Superior temporal gyrus (tissue), 1 donor: ENCODE measurements at regions not wholly inside any gene's neighbourhood (a gene's known extent, or its start where the extent isn't known, plus 50 kb on each side); places are given as distances from the start of the nearest gene placed in this dataset.
"Not testable (repeated sequence)": the region's sequence is repeated elsewhere in the genome, so short reads cannot be mapped to it uniquely, and the experiment has no call there.

Source experiments
- DNase-seq: peaks from one replicate; pipeline ENCODE4 v3.0.0-alpha.2; 2016; ENCODE audit errors: extremely low spot score

DNA sequence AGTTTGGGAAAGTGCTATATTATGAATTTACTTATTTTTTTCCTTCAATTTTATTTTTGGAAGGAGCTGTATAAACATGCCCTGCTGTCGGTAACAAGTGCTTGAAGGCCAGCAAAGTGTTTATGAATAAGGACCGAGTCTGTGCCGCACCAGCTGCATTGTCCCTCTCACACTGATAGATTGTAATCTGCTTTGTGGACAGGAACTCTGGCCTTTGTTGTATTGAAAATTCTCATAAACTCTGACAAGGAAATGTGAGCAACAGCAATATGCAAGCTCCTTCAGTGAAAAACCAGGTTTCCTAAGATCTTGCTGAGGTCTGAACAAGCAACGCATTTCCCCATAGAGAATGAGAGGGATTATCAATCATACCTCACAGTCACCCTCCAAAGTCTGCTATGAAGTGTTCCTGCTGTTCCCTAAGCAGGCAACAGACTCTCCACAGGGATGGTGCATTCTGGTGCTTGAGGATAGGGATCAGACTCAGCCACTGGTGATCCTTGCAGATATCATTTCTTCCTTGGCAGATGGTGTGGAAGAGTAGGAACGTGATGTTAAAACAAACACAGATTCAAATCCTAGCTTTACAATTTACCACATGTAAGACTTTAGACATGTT, 109.6 kb downstream of the KCNJ2 start:
- DNase-seq: peak; percentile 44

DNA sequence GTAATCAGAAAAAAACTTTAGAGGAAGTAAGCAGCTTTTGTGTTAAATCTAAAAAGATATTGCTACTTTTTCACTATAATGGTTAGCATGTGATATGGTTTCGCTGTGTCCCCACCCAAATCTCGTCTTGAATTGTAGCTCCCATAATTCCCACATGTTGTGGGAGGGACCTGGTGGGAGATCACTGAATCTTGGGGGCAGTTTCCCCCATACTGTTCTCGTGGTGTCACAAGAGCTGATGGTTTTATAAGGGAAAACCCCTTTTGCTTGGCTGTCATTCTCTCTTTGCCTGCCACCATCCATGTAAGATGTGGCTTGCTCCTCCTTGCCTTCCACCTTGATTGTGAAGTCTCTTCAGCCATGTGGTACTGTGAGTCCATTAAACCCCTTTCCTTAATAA, 117.1 kb downstream of the KCNJ2 start:
- DNase-seq: no peak

DNA sequence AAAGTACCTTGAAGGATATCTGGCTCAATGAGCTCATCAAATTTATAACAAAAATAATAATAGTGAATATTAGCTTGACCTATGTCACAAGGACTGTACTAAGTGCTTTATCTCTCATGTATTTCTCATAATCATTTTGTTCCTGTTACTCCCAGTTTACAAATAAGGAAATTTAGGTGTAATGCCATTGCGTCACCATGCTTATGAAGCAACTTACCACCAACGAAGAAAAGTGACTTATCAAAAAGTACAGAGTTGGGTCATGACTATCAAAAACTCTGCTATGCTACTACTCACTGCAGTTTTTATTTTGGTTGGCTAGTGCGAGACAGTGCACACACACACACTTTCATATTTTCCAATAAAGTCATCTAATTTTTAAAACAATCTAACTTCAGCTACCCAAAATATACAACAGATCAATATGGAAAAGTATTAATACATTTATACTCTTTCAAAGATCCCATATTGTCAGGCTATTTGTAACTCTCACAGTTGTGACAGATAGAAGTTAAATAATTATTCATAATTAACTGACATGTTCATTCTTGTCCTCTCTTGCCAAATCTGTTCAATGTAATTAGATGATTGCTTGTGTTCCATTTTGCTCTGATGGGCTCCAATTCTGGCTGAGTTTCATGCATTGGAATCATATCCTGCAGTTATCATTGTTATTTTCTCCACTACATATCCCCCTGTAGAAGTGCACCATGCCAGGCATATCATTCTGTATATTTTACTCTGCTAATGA, 119.4 kb downstream of the KCNJ2 start:
- no peak for DNase-seq

DNA sequence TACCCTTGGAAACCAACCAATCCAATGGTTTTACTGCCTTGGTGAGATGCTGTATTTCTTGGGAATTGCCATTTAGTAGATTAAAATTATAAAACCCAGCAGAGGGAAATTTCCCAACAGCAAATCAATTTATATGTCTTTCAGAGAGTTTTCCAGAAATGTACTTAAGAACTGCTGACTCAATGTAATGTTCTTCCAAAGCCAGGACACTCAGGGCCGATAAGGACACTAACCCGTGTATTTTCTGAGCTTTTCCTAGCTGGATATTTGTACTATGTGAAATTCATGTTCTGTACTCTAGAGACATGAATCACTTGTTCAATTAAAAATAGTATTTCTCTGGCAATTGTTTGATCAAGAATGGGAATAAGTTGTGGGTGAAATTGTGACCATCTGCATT, 121.4 kb downstream of the KCNJ2 start:
- DNase-seq: no peak

DNA sequence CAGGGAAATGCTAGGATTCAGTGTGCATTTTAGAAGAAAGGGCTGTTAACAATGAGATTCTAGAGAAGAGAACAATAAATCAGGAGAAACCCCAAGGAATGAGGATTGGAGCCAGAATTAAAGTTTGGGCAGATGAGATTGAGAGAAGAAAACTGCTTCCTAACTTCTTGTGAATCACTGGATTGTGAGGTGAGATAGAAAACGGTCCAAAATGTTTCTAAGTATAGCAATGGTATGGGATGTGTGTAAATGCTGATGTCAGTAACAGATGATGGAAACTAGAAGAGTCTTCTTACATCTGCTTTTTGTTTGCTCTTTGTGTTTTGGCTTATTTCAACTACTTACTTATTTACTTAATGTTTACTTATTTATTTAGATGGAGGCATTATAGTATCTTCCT, 123.0 kb downstream of the KCNJ2 start:
- no peak for DNase-seq

DNA sequence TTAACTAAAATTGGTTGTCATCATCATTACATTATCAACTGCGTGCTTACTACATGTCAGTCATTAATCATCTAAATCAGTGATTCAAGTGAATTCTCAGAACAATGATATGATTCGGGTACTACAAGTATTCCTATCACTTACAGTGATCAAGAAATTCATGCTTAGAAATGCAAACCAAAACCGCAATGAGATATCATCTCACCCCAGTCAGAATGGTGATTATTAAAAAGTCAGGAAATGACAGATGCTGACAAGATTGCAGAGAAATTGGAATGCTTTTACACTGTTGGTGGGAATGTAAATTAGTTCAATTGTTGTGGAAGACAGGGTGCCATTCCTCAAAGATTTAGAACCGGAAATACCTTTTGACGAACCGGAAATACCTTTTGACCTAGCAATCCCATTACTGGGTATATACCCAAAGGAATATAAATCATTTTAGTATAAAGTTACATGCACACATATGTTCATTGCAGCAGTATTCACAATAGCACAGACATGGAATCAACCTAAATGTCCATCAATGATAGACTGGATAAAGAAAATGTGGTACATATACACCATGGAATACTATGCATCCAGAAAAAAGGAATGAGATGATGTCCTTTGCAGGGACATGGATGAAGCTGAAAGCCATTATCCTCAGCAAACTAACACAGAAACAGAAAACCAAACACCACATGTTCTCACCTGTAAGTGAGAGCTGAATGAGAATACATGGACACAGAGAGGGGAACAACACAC, 124.4 kb downstream of the KCNJ2 start:
- not testable (repeated sequence) for DNase-seq

DNA sequence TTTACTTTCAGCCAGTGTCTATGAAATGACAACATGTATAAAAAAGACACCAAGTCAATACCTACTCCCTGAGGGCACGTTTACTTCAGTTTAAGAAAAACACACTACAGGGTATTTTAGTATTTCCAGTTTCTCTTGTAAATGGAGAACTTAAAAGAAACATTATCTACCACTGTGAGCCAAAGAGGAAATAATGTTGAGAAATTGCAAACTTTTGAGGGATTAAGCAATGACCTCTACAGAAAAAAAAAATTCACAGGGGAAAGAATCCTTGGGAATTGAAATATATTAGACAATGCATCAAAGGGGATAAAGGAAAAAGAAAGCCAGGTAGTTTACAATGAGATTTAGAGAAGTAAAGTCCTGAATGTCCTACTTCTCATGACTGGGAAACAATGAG, 126.0 kb downstream of the KCNJ2 start:
- no peak for DNase-seq

DNA sequence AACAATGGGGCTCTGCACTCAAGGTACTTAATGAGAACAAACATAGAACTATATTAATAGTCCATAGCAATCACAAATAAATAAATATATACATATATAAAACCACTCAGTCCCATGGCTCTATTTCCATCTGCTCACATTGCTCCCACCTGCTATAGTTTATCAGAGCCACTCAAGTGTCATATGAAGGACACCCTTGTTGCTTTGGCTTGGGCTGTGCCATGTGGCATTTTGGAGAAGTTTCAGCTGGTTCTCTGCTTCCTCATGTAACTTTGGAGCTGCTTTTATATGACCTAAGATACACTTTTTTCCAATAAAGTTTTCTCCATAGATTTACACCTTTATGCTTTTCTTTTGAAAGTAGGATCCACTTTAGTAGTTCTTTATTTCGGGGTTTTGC, 126.4 kb downstream of the KCNJ2 start:
- no peak for DNase-seq

DNA sequence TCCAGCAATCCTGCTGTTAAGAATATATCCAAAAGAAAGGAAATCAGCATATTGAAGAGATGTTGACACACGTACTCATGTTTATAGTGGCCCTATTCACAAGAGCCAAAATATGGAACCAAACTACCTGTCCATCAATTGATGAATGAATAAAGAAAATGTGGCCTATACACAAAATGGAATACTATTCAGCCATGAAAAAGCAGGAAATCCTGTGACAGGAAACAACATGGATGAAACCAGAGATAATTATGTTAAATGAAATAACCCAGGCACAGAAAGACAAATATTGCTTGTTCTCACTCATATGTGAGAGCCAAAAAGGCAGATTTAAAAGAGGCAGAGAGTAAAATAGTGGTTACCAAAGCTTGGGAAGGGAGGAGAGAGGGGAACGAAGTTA, 127.1 kb downstream of the KCNJ2 start:
- no peak for DNase-seq

DNA sequence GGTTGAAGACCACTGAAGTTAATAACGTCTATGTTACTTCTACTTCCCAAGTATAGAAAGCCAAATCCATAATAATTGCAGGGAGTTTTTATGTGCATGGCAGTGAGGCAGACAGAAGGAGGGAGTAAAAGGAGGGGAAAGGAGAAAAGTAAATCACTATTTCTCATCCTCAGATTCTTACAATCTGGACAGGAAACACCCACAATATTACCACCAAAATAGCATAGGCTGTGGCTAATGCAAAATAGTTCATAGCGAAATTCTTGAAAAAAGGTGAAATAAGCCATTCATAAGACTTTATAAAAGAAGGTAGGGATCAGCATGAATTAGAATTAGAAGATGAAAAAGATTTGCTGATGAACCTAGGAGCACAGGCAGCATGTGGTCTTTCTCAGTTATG, 128.1 kb downstream of the KCNJ2 start:
- DNase-seq: no peak

DNA sequence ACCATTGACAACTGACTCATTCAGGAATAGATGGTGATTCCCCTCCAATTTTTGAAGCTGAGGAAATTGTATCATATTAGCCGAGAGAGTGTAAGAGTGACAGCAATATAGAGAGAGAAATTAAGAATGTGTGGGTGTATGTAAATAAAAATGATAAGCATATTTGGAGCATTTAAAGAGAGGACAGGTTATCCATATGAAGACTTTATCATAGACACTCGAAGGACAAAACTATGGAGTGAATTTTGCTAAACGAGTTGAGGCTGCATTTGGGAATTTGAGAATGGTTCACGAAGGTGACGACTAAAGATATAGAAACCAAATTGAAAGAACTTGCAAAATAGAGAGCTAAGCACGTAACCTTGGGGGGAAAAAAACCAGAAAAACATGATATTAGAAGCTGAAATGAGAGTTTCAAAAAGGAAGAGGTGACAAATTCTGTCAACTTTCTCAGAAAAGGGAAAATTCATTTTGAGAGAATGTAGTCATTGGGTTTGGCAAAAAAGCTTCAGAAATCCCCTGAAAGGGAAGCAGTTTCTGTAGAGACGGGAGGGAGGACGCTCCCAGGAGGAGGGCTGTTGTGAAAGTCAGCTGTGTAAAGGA, 129.7 kb downstream of the KCNJ2 start:
- DNase-seq: no peak

DNA sequence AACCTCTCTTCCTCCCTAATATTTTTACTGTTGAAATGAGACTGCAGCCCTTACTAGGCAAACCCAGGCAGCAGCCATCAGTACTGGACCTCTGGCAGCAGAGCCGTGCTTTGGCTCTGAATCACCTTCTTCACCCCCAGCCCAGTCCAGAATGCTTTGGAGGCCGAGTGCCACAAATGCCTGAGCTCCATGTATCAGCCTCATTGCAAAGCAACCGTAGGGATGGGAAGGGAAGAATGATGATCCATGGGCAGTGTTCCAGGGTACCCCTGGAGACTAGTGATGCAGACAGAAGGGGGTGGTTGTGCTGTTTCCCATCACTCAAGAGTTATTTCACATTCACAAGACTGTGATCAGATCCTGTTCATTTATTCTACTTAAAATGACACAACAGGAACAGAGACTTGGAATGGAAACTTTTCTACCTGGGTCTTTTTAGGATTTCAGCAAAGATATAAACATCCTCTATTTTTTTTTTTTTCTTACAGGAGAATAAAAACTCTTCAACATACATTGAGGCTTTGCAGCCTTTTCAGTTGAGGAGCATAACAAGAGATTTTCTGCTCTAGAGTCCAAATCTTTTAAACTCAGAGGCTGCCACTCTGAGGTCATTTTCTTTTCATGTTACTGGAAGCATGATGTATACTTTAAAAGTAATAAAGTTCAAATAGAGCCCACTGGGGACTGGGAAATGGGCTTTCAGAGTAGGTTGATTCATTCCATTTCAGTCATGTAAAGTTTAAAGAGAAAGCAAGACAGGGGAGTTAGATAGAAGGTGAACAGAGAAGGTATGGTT, 138.3 kb downstream of the KCNJ2 start:
- DNase-seq: no peak

DNA sequence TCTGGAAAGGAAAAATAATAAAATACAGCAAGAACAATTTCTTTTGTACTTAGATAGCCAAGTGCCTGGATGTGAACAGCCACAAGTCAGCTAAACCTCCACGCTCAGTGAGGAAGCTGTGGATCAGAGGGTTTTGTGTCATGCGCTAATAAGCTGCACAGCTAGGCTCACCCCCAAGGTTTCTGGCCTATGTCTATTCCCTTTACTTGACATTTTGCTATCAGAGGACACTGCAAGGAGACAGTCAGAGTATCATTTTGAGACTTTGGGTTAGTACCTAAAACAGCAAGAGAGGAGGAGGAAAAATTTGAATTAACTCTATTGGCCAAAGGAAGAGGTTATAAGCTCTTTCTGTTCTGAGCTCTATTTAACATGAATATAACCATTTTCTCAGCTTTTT, 139.3 kb downstream of the KCNJ2 start:
- no peak for DNase-seq

DNA sequence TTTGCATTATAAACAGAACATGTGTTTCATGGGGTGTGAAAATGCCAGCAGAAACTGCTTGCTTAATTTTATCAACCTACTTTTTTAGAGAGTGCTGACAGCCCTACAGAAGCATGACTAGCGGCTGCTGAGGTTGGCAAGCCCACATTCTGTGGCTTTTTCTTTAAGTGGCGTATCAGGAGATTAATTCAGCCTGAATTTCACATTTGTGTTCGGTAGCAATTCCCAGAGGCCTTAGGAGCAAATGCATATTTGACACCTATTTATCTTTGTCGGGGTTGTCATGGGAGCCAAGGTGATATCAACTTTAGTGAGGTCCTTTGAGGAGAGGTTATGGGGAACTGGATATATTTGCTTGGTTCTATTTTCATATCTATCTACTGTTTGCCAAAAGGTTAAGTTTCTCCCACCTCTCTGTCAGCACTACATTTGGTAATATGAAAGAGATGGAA, 140.9 kb downstream of the KCNJ2 start:
- no peak for DNase-seq

DNA sequence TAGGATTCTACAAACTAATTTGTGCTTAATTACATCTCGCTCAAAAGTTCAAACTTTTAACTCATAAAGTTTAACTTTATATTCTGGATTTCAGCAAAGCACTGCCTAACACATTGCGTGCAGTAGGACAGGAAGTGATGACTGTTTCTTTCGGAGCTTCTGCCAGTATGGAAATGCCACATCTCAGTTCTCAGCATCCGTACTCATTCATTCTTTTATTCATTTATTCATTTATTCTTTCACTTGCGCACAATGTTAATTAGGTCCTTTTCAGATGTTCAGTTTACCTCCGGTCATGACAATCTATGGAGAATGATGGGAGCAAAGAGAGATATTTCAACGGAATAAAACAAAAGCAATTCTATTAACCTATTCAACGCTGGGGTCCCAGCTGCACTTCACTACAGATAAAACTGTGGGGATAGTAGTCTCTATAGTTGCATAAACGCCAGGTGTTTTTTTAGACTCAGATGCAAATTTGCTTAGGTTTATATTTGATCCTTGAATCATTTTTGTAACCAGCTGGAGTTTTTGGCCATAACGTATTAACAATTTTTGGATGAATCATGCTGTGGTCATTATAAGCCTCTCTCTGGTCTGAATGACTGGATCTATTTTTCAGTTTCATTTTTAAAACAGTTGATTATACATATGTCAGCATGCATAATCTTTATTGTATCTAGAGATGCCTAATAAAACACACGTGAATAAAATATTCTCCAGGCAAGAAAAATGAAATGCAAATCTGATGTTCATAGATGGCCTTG, 143.9 kb downstream of the KCNJ2 start:
- DNase-seq: no peak

DNA sequence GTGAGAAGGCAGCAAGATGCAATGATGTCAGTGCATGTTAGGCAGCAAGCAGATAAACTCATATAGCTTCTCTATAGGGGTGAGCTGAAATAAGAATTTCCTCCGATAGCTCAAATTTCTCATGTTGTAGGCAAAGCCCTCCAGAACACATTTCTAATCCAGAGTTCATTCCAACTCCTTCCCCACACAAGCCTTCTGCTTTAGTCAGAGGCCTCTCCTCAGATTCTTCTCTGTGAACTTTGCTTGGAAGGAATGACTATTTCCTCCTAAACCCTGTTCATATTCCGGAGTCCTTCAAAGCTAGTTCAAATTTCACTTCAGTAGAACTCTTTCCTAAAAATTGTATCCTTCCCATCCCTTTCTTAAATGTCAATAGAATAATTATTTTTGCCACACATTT, 144.8 kb downstream of the KCNJ2 start:
- DNase-seq: no peak

DNA sequence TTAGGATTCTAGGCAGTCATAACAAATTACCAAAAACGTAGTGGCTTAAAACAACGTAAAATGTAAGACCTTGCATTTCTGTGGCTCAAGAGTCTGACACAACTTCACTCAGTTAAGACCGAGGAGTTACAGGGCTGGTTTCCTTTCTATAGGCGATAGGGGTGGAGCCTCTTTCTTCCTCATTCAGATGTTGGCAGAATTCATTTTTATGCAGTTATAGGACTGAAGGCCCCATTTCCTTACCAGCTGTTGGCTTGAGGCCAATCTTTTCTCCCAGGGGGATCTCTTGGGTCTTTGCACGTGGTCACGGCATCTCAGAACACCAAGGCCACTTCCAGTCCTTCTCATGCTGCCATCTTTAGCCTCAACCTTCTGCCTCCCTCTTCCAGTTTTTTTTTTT, 145.2 kb downstream of the KCNJ2 start:
- DNase-seq: no peak

DNA sequence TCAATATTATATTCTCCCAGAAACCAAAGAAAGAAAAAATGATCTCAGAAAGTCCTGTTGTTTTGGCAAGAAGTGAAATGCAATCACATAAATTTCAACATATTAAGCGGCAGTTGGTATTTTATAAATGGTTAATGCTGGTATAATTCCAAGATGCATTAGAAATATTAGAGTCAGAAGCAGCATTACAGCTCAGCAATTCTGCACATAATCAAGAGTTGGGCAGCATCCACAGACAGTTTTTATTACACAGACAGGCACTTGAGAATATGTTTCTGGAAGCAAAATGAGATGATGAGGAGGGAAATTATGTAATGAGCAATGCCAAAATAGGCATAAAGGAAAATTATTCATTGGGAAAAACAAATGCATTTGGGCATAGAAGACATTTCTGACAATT, 148.1 kb downstream of the KCNJ2 start:
- DNase-seq: no peak

DNA sequence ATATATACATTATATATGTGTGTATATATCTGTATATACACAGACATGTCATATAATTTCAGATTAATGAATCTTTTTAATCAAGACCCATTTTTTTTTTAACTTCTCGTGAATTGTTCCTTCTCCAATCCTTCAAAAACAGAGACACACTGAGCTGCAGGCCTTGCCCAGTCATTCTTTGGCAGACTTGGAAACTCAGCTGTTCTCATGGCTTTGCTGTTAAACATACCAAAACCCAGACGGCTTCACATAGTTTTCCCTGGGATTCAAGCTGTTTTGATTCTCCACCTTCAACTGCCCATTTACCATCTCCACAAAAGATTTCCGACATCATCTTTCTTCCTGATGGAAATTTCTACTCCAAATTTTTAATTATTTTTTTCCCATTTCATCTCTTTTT, 148.7 kb downstream of the KCNJ2 start:
- DNase-seq: no peak

DNA sequence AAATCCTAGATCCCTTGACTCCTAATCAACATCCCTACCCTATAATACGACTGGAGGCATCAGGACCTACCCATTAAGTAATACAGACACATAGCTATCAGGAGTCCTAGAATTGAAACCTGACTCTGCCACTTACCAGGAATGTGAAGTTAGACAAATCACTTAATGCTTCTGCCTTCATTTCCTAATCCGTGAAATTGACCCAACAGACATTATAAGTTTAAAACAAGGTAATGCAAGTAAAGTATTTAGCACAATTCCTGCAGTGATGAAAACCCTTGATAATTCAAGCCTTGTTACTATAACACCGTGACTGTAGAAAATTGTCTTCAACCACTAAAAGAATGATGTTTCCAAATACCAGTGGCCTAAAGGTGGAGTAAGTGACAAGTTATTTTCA, 150.2 kb downstream of the KCNJ2 start:
- DNase-seq: no peak
